ENCODE measurements at regions not wholly inside any gene's neighbourhood (a gene's known extent, or its start where the extent isn't known, plus 50 kb on each side); places are given as distances from the start of the nearest gene placed in this dataset.
"Not testable (repeated sequence)": the region's sequence is repeated elsewhere in the genome, so short reads cannot be mapped to it uniquely, and the experiment has no call there.

- Histone ChIP-seq H3K36me3 (ENCODE audit: insufficient read depth, low read length) (no peaks in the 10 kb centered on the region), H3K4me1 (ENCODE audit: control insufficient read depth, insufficient read depth, low read length) (no peaks in the 10 kb centered on the region), H3K9me3 (replicated peaks; ENCODE audit: low read length) (no peaks in the 10 kb centered on the region), H3K27me3 (ENCODE audit: control insufficient read depth, insufficient read depth, low read length) (peaks cover 41% of the 10 kb centered on the region), H3K4me2 (ENCODE audit: low read length) (no peak overlapping the region), H3K4me3 (ENCODE audit: low read length) (no peak overlapping the region), H3K9ac (ENCODE audit: low read depth, low read length) (no peak overlapping the region)
Observed at GRCh38 chr11:122604621-122605020, 50.9 kb upstream of the UBASH3B start.

- Histone ChIP-seq H3K9me3 (replicated peaks; ENCODE audit: low read length) (no peaks in the 10 kb centered on the region), H3K4me3 (ENCODE audit: low read length) (no peak overlapping the region), H3K27me3 (ENCODE audit: control insufficient read depth, insufficient read depth, low read length) (peaks cover 45% of the 10 kb centered on the region), H3K4me2 (ENCODE audit: low read length) (no peak overlapping the region), H3K9ac (ENCODE audit: low read depth, low read length) (no peak overlapping the region), H3K36me3 (ENCODE audit: insufficient read depth, low read length) (no peaks in the 10 kb centered on the region), H3K4me1 (ENCODE audit: control insufficient read depth, insufficient read depth, low read length) (no peaks in the 10 kb centered on the region)
Observed at GRCh38 chr11:122601141-122602125, 54.1 kb upstream of the UBASH3B start.

- no peaks in the 10 kb centered on the region for H3K4me1 ChIP-seq (ENCODE audit: control insufficient read depth, insufficient read depth, low read length)
- H3K4me3 ChIP-seq (ENCODE audit: low read length): no peak overlapping the region
Observed at GRCh38 chr11:122600290-122600689, 55.2 kb upstream of the UBASH3B start.

GRCh38 chr11:122599434-122599833, 56.1 kb upstream of the UBASH3B start:
- Histone ChIP-seq H3K27me3 (ENCODE audit: control insufficient read depth, insufficient read depth, low read length) (peaks cover 30% of the 10 kb centered on the region), H3K4me1 (ENCODE audit: control insufficient read depth, insufficient read depth, low read length) (no peaks in the 10 kb centered on the region), H3K36me3 (ENCODE audit: insufficient read depth, low read length) (no peaks in the 10 kb centered on the region), H3K9me3 (replicated peaks; ENCODE audit: low read length) (no peaks in the 10 kb centered on the region), H3K4me3 (ENCODE audit: low read length) (no peak overlapping the region), H3K9ac (ENCODE audit: low read depth, low read length) (no peak overlapping the region), H3K4me2 (ENCODE audit: low read length) (no peak overlapping the region)

More at GRCh38 chr11:122600290-122600689, 55.2 kb upstream of the UBASH3B start:
- Histone ChIP-seq H3K27me3 (ENCODE audit: control insufficient read depth, insufficient read depth, low read length) (peaks cover 37% of the 10 kb centered on the region), H3K36me3 (ENCODE audit: insufficient read depth, low read length) (no peaks in the 10 kb centered on the region), H3K9me3 (replicated peaks; ENCODE audit: low read length) (no peaks in the 10 kb centered on the region), H3K4me2 (ENCODE audit: low read length) (no peak overlapping the region), H3K9ac (ENCODE audit: low read depth, low read length) (no peak overlapping the region)

GRCh38 chr11:122598971-122599370, 56.6 kb upstream of the UBASH3B start:
- H3K27me3 ChIP-seq (ENCODE audit: control insufficient read depth, insufficient read depth, low read length): peaks cover 30% of the 10 kb centered on the region
- no peak overlapping the region for H3K4me2 ChIP-seq (ENCODE audit: low read length)
- H3K4me3 ChIP-seq (ENCODE audit: low read length): no peak overlapping the region
- H3K4me1 ChIP-seq (ENCODE audit: control insufficient read depth, insufficient read depth, low read length): no peaks in the 10 kb centered on the region
- no peaks in the 10 kb centered on the region for H3K9me3 ChIP-seq (replicated peaks; ENCODE audit: low read length)
- H3K9ac ChIP-seq (ENCODE audit: low read depth, low read length): no peak overlapping the region
- H3K36me3 ChIP-seq (ENCODE audit: insufficient read depth, low read length): no peaks in the 10 kb centered on the region

GRCh38 chr11:122597511-122597910, 58.0 kb upstream of the UBASH3B start:
- Histone ChIP-seq H3K4me1 (ENCODE audit: control insufficient read depth, insufficient read depth, low read length) (no peaks in the 10 kb centered on the region), H3K9ac (ENCODE audit: low read depth, low read length) (no peak overlapping the region), H3K36me3 (ENCODE audit: insufficient read depth, low read length) (no peaks in the 10 kb centered on the region), H3K4me3 (ENCODE audit: low read length) (no peak overlapping the region), H3K9me3 (replicated peaks; ENCODE audit: low read length) (no peaks in the 10 kb centered on the region), H3K27me3 (ENCODE audit: control insufficient read depth, insufficient read depth, low read length) (peaks cover 40% of the 10 kb centered on the region), H3K4me2 (ENCODE audit: low read length) (no peak overlapping the region)

- no peaks in the 10 kb centered on the region for H3K9me3 ChIP-seq (replicated peaks; ENCODE audit: low read length)
- H3K9ac ChIP-seq (ENCODE audit: low read depth, low read length): no peak overlapping the region
- no peak overlapping the region for H3K4me3 ChIP-seq (ENCODE audit: low read length)
Observed at GRCh38 chr11:122594986-122595645, 60.4 kb upstream of the UBASH3B start.

GRCh38 chr11:122593473-122594420, 61.8 kb upstream of the UBASH3B start:
- H3K9me3 ChIP-seq (replicated peaks; ENCODE audit: low read length): no peaks in the 10 kb centered on the region
- no peaks in the 10 kb centered on the region for H3K36me3 ChIP-seq (ENCODE audit: insufficient read depth, low read length)
- H3K4me3 ChIP-seq (ENCODE audit: low read length): no peak overlapping the region
- peaks cover 33% of the 10 kb centered on the region for H3K27me3 ChIP-seq (ENCODE audit: control insufficient read depth, insufficient read depth, low read length)
- no peak overlapping the region for H3K4me2 ChIP-seq (ENCODE audit: low read length)
- H3K9ac ChIP-seq (ENCODE audit: low read depth, low read length): no peak overlapping the region
- H3K4me1 ChIP-seq (ENCODE audit: control insufficient read depth, insufficient read depth, low read length): no peaks in the 10 kb centered on the region

More at GRCh38 chr11:122594986-122595645, 60.4 kb upstream of the UBASH3B start:
- H3K4me2 ChIP-seq (ENCODE audit: low read length): no peak overlapping the region
- no peaks in the 10 kb centered on the region for H3K36me3 ChIP-seq (ENCODE audit: insufficient read depth, low read length)
- no peaks in the 10 kb centered on the region for H3K4me1 ChIP-seq (ENCODE audit: control insufficient read depth, insufficient read depth, low read length)
- peaks cover 36% of the 10 kb centered on the region for H3K27me3 ChIP-seq (ENCODE audit: control insufficient read depth, insufficient read depth, low read length)

GRCh38 chr11:122592641-122593040, 62.9 kb upstream of the UBASH3B start:
- no peak overlapping the region for H3K9ac ChIP-seq (ENCODE audit: low read depth, low read length)
- no peaks in the 10 kb centered on the region for H3K36me3 ChIP-seq (ENCODE audit: insufficient read depth, low read length)
- no peaks in the 10 kb centered on the region for H3K4me1 ChIP-seq (ENCODE audit: control insufficient read depth, insufficient read depth, low read length)
- H3K9me3 ChIP-seq (replicated peaks; ENCODE audit: low read length): no peaks in the 10 kb centered on the region
- H3K27me3 ChIP-seq (ENCODE audit: control insufficient read depth, insufficient read depth, low read length): peaks cover 38% of the 10 kb centered on the region
- H3K4me3 ChIP-seq (ENCODE audit: low read length): no peak overlapping the region
- no peak overlapping the region for H3K4me2 ChIP-seq (ENCODE audit: low read length)

GRCh38 chr11:122584670-122585069, 70.9 kb upstream of the UBASH3B start:
- no peak overlapping the region for H3K4me3 ChIP-seq (ENCODE audit: low read length)
- peaks cover 12% of the 10 kb centered on the region for H3K27me3 ChIP-seq (ENCODE audit: control insufficient read depth, insufficient read depth, low read length)
- H3K4me1 ChIP-seq (ENCODE audit: control insufficient read depth, insufficient read depth, low read length): no peaks in the 10 kb centered on the region
- no peak overlapping the region for H3K4me2 ChIP-seq (ENCODE audit: low read length)
- no peak overlapping the region for H3K9ac ChIP-seq (ENCODE audit: low read depth, low read length)
- H3K9me3 ChIP-seq (replicated peaks; ENCODE audit: low read length): no peaks in the 10 kb centered on the region
- no peaks in the 10 kb centered on the region for H3K36me3 ChIP-seq (ENCODE audit: insufficient read depth, low read length)

- H3K9me3 ChIP-seq (replicated peaks; ENCODE audit: low read length); H3K9ac ChIP-seq (ENCODE audit: low read depth, low read length); H3K27me3 ChIP-seq (ENCODE audit: control insufficient read depth, insufficient read depth, low read length); H3K36me3 ChIP-seq (ENCODE audit: insufficient read depth, low read length); H3K4me1 ChIP-seq (ENCODE audit: control insufficient read depth, insufficient read depth, low read length); H3K4me3 ChIP-seq (ENCODE audit: low read length): not testable (repeated sequence)
- H3K4me2 ChIP-seq (ENCODE audit: low read length): peak overlapping the region; percentile 87
Observed at GRCh38 chr11:122580071-122580470, 75.5 kb upstream of the UBASH3B start.
